ENCODE measurements at regions not wholly inside any gene's neighbourhood (a gene's known extent, or its start where the extent isn't known, plus 50 kb on each side); places are given as distances from the start of the nearest gene placed in this dataset.

DNA sequence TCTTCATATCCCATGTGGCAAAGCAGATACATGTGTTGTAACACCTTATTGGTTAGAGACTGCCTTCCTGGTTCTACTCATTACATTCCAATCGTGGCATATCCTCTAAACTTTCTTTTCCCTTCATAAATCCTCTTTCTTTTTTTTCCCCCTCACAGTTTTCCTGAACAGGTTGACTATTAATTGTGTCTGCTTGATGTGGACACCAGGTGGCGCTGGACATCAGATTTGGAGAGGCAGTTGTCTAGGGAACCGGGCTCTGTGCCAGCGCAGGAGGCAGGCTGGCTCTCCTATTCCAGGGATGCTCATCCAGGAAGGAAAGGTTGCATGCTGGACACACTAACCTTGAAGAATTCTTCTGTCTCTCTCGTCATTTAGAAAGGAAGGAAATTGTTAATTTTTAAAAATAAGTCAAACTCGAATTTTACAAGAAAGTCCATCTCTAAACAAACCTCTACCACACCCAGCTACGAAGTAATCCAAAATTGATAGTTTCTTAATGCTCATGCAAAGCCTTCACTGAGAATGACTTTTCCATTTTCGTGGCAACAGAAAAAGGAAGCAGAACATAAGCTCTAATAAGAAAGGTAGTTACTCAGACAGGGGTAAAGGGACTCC lies 59.4 kb upstream of the ASB17 start:
- DNase-seq (ENCODE audit: extremely low spot score) = peak; percentile 94
- Histone ChIP-seq H3K27ac (replicated peaks in 1 of 4) (no peak overlapping the region), H3K27me3 (peaks cover 0 to 13% (median 0%) of the 10 kb centered on the region in 4 donors), H3K36me3 (no peaks in the 10 kb centered on the region), H3K9me3 (no peaks in the 10 kb centered on the region), H3K4me1 (no peaks in the 10 kb centered on the region), H3K4me3 (no peak overlapping the region)
- no peak for TF ChIP-seq EP300 (IDR thresholded peaks at IDR 0.05)
- TF ChIP-seq, protein P1, sequence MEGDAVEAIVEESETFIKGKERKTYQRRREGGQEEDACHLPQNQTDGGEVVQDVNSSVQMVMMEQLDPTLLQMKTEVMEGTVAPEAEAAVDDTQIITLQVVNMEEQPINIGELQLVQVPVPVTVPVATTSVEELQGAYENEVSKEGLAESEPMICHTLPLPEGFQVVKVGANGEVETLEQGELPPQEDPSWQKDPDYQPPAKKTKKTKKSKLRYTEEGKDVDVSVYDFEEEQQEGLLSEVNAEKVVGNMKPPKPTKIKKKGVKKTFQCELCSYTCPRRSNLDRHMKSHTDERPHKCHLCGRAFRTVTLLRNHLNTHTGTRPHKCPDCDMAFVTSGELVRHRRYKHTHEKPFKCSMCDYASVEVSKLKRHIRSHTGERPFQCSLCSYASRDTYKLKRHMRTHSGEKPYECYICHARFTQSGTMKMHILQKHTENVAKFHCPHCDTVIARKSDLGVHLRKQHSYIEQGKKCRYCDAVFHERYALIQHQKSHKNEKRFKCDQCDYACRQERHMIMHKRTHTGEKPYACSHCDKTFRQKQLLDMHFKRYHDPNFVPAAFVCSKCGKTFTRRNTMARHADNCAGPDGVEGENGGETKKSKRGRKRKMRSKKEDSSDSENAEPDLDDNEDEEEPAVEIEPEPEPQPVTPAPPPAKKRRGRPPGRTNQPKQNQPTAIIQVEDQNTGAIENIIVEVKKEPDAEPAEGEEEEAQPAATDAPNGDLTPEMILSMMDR (IDR thresholded peaks at IDR 0.05) = peak; percentile 60 to 83 (median 73)
- peak; percentile 27 to 60 for TF ChIP-seq POLR2AphosphoS5 (IDR thresholded peaks at IDR 0.05)
- TF ChIP-seq POLR2A (IDR thresholded peaks at IDR 0.05; ENCODE audit: low read depth) = no peak
- intact Hi-C loops (cut with DNase I) = no loop called here
- WGBS = 14% methylated on average over 8 of the region's 8 CpGs

DNA sequence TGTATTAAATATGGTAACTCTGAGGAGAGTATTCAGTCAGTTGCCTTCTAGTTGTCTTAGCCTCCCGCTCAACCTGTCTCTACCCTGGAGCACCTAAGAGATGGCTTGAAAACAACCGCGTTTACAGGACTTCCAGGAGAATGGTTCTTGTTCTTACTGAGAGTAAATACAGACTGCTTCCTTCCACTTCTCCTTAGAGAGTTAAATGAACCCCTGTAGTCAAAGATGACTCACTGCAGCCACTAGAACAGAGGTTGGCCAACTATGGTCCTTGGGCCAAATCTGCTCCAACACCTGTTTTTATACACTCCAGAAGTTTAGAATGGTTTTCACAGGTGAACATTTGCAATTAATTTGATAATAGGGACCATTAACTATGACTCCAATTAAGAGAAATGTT lies 60.1 kb upstream of the ASB17 start:
- Histone ChIP-seq H3K36me3 (no peaks in the 10 kb centered on the region), H3K4me1 (no peaks in the 10 kb centered on the region), H3K4me3 (no peak overlapping the region), H3K27me3 (peaks cover 0 to 13% (median 0%) of the 10 kb centered on the region in 4 donors), H3K9me3 (no peaks in the 10 kb centered on the region), H3K27ac (replicated peaks in 1 of 4) (no peak overlapping the region)
- WGBS = 90% methylated on average over 3 of the region's 3 CpGs
- intact Hi-C loops (cut with DNase I) = no loop called here
- TF ChIP-seq, protein P1 (IDR thresholded peaks at IDR 0.05) = no peak
- TF ChIP-seq EP300 (IDR thresholded peaks at IDR 0.05) (no peak), POLR2A (IDR thresholded peaks at IDR 0.05; ENCODE audit: low read depth) (no peak), POLR2AphosphoS5 (IDR thresholded peaks at IDR 0.05) (no peak)
- DNase-seq (ENCODE audit: extremely low spot score) = no peak

DNA sequence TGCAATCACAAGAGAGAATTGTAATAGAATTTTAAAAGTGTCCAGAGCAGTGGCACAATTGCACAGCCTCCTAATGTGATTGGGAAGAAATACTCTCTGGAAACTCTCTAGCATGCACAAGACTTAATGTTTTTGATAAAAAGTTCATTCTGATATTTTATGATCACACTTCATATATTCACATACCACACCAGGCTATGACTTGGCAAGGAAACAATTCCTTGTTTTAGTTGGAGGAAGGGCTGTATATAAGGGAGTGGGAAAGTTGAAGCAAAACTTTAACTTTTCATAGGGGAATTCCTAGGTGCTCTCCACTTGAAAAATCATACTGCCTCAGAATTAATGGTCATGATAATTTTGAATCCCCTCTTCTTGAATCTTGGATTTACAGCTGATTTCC lies 61.5 kb upstream of the ASB17 start:
- no peak overlapping the region for H3K4me3 ChIP-seq
- no peak for DNase-seq (ENCODE audit: extremely low spot score)
- H3K36me3 ChIP-seq = no peaks in the 10 kb centered on the region
- peaks cover 0 to 13% (median 0%) of the 10 kb centered on the region in 4 donors for H3K27me3 ChIP-seq
- TF ChIP-seq EP300 (IDR thresholded peaks at IDR 0.05) (no peak), POLR2A (IDR thresholded peaks at IDR 0.05; ENCODE audit: low read depth) (no peak), POLR2AphosphoS5 (IDR thresholded peaks at IDR 0.05) (no peak)
- TF ChIP-seq, protein P1 (IDR thresholded peaks at IDR 0.05) = no peak
- no peaks in the 10 kb centered on the region for H3K9me3 ChIP-seq
- intact Hi-C loops (cut with DNase I) = no loop called here
- H3K4me1 ChIP-seq = no peaks in the 10 kb centered on the region
- H3K27ac ChIP-seq (replicated peaks in 1 of 4) = no peak overlapping the region

DNA sequence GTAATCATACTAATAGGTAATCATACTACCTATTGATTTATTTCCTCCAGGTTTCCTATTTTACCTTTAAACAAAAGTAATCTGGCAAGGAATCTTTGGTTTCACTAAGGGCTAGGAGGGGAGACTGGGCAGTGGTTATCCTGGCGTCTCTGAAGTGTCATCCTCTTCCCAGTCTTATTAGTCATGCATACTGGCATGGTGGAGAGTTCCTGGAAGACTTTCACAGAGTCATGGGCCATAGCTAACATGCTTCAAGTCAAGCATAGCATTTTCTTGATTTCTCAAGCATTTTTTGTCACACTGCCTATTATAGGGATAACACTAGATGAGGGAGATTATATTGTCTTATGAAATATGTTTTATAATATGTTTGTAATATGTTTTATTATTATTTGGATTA lies 64.0 kb upstream of the ASB17 start:
- no peak overlapping the region for H3K27ac ChIP-seq (replicated peaks in 1 of 4)

More for the DNA sequence above, 64.0 kb upstream of the ASB17 start:
- intact Hi-C loops (cut with DNase I) = no loop called here
- H3K4me1 ChIP-seq = no peaks in the 10 kb centered on the region
- 63% methylated on average over 1 of the region's 1 CpG for WGBS
- no peak for DNase-seq (ENCODE audit: extremely low spot score)
- H3K9me3 ChIP-seq = no peaks in the 10 kb centered on the region
- no peak overlapping the region for H3K4me3 ChIP-seq
- TF ChIP-seq, protein P1 (IDR thresholded peaks at IDR 0.05) = no peak
- TF ChIP-seq POLR2A (IDR thresholded peaks at IDR 0.05; ENCODE audit: low read depth) (no peak), EP300 (IDR thresholded peaks at IDR 0.05) (no peak), POLR2AphosphoS5 (IDR thresholded peaks at IDR 0.05) (no peak)
- H3K36me3 ChIP-seq = no peaks in the 10 kb centered on the region
- H3K27me3 ChIP-seq = no peaks in the 10 kb centered on the region
